WERI-Rb-1 (cell line): ENCODE measurements at regions not wholly inside any gene's neighbourhood (a gene's known extent, or its start where the extent isn't known, plus 50 kb on each side); places are given as distances from the start of the nearest gene placed in this dataset.

Source experiments
- DNase-seq: peaks from one replicate; pipeline ENCODE4 v3.0.0-alpha.2; 2020
- H3K27ac ChIP-seq: fragments of 250-450 bp; sonication (Bioruptor Pico); 2 replicates; pipeline ENCODE4 v1.5.1; 2020; ENCODE audit warnings: mild to moderate bottlenecking, moderate library complexity
- H3K27me3 ChIP-seq: fragments of 250-450 bp; sonication (Bioruptor Pico); 2 replicates; pipeline ENCODE4 v1.5.1; 2021; ENCODE audit warnings: mild to moderate bottlenecking, low read depth, moderate library complexity; ENCODE audit not compliant: insufficient read depth, severe bottlenecking
- H3K36me3 ChIP-seq: fragments of 250-450 bp; sonication (Bioruptor Pico); 2 replicates; pipeline ENCODE4 v1.5.1; 2020; ENCODE audit warnings: mild to moderate bottlenecking, moderate library complexity
- H3K4me3 ChIP-seq: 2 replicates; pipeline ENCODE4 v1.5.1; 2011; ENCODE audit warnings: low read depth, mild to moderate bottlenecking, control low read depth, low read length
- H3K9me3 ChIP-seq: fragments of 250-450 bp; sonication (Bioruptor Pico); 2 replicates; pipeline ENCODE4 v1.5.1; 2021; ENCODE audit warnings: mild to moderate bottlenecking, moderate library complexity; ENCODE audit not compliant: severe bottlenecking
- CTCF ChIP-seq: IDR thresholded peaks from 2 replicates; pipeline ENCODE4 v1.5.1; 2011; ENCODE audit warnings: low read depth, mild to moderate bottlenecking, control low read depth, inconsistent platforms, low read length

- DNase-seq, result no peak
- TF ChIP-seq CTCF, result no peak
- Histone ChIP-seq H3K36me3 (no peaks in the 10 kb centered on the region), H3K9me3 (peaks cover 7% of the 10 kb centered on the region), H3K27me3 (no peaks in the 10 kb centered on the region), H3K27ac (no peak overlapping the region), H3K4me3 (no peak overlapping the region)
These were observed 694.6 kb downstream of the TBC1D22A start for GRCh38 chr22:47457021-47457420.

GRCh38 chr22:47456031-47456430 lies 693.6 kb downstream of the TBC1D22A start:
- no peak for DNase-seq
- H3K27me3 ChIP-seq, result no peaks in the 10 kb centered on the region
- H3K9me3 ChIP-seq, result peaks cover 7% of the 10 kb centered on the region
- no peak overlapping the region for H3K4me3 ChIP-seq
- H3K27ac ChIP-seq, result no peak overlapping the region
- no peak for TF ChIP-seq CTCF
- H3K36me3 ChIP-seq, result no peaks in the 10 kb centered on the region

GRCh38 chr22:47453049-47453448 lies 690.6 kb downstream of the TBC1D22A start:
- Histone ChIP-seq H3K36me3 (no peaks in the 10 kb centered on the region), H3K27ac (no peak overlapping the region), H3K4me3 (no peak overlapping the region), H3K9me3 (peaks cover 7% of the 10 kb centered on the region), H3K27me3 (no peaks in the 10 kb centered on the region)
- no peak for TF ChIP-seq CTCF
- DNase-seq, result no peak

- Histone ChIP-seq H3K27me3 (no peaks in the 10 kb centered on the region), H3K9me3 (peaks cover 7% of the 10 kb centered on the region), H3K4me3 (no peak overlapping the region), H3K27ac (peak overlapping the region; percentile 67), H3K36me3 (no peaks in the 10 kb centered on the region)
- TF ChIP-seq CTCF, result peak; percentile 70; the same call in 1 of the 2 replicates
- DNase-seq, result peak; percentile 68
These were observed 689.7 kb downstream of the TBC1D22A start for GRCh38 chr22:47452184-47452583.

GRCh38 chr22:47450876-47451475 lies 688.5 kb downstream of the TBC1D22A start:
- H3K36me3 ChIP-seq, result no peaks in the 10 kb centered on the region
- TF ChIP-seq CTCF, result no peak
- H3K9me3 ChIP-seq, result peaks cover 7% of the 10 kb centered on the region
- H3K4me3 ChIP-seq, result peak overlapping the region; percentile 18
- no peaks in the 10 kb centered on the region for H3K27me3 ChIP-seq
- peak; percentile 59 for DNase-seq
- H3K27ac ChIP-seq, result peak overlapping the region; percentile 49
